CD14-positive monocyte (primary cell): ENCODE measurements at regions not wholly inside any gene's neighbourhood (a gene's known extent, or its start where the extent isn't known, plus 50 kb on each side); places are given as distances from the start of the nearest gene placed in this dataset.
"Not testable (repeated sequence)": the region's sequence is repeated elsewhere in the genome, so short reads cannot be mapped to it uniquely, and the experiment has no call there.

Experiments used
- DNase-seq, 3 donors: peaks; one replicate each; pipeline ENCODE4 v3.0.0-alpha.2; 2011 to 2022
- H2AFZ ChIP-seq: 2 replicates; pipeline ENCODE4 v1.6.0; 2012; ENCODE audit warnings: mild to moderate bottlenecking, low read depth, low read length, inconsistent platforms; ENCODE audit not compliant: insufficient read depth, poor library complexity, severe bottlenecking
- H3K27ac ChIP-seq, 2 donors: 1 replicate in 1 of 2; 2 replicates in 1 of 2; pipeline ENCODE4 v1.5.1; 2012 to 2013; ENCODE audit warnings: low read length in 2 of 2, control low read depth in 1 of 2, inconsistent platforms in 1 of 2, low read depth in 1 of 2, mild to moderate bottlenecking in 1 of 2
- H3K27me3 ChIP-seq, 2 donors: one replicate each; pipeline versions ENCODE4 v1.6.0 to v1.6.1; 2011 to 2013; ENCODE audit warnings: low read length in 2 of 2; ENCODE audit not compliant: control insufficient read depth in 2 of 2, insufficient read depth in 2 of 2
- H3K36me3 ChIP-seq, 2 donors: replicated peaks in 1 of 2; 1 replicate in 1 of 2; 2 replicates in 1 of 2; pipeline versions ENCODE4 v1.5.1 to v1.6.1; 2012 to 2013; ENCODE audit warnings: low read length in 2 of 2, control low read depth in 1 of 2, inconsistent platforms in 1 of 2, mild to moderate bottlenecking in 1 of 2; ENCODE audit not compliant: insufficient read depth in 2 of 2, control insufficient read depth in 1 of 2
- H3K4me1 ChIP-seq, 2 donors: 1 replicate in 1 of 2; 2 replicates in 1 of 2; pipeline versions ENCODE4 v1.5.1 to v1.6.1; 2012 to 2013; ENCODE audit warnings: low read length in 2 of 2, control low read depth in 1 of 2, inconsistent platforms in 1 of 2, mild to moderate bottlenecking in 1 of 2, moderate library complexity in 1 of 2; ENCODE audit not compliant: insufficient read depth in 2 of 2, control insufficient read depth in 1 of 2
- H3K4me2 ChIP-seq: replicated peaks from 2 replicates; pipeline ENCODE3; 2012; ENCODE audit warnings: low read length, moderate library complexity, mild to moderate bottlenecking; ENCODE audit not compliant: poor library complexity, severe bottlenecking; ENCODE audit errors: extremely low read depth
- H3K4me3 ChIP-seq, 3 experiments: fragments of 200-600 bp in 1 of 3; sonication (generic) in 1 of 3; replicated peaks in 1 of 3; 1 replicate in 2 of 3; 2 replicates in 1 of 3; pipeline ENCODE4 v1.5.1; 2011 to 2013; ENCODE audit warnings: low read length in 3 of 3, mild to moderate bottlenecking in 3 of 3, control low read depth in 2 of 3, low read depth in 2 of 3, inconsistent platforms in 1 of 3, moderate library complexity in 1 of 3
- H3K79me2 ChIP-seq: 2 replicates; pipeline ENCODE4 v1.6.0; 2012; ENCODE audit warnings: mild to moderate bottlenecking, control low read depth, inconsistent platforms, low read length, moderate library complexity; ENCODE audit not compliant: insufficient read depth
- H3K9ac ChIP-seq: 2 replicates; pipeline ENCODE4 v1.6.0; 2017; ENCODE audit warnings: low read length, mild to moderate bottlenecking; ENCODE audit not compliant: insufficient read depth, poor library complexity, severe bottlenecking
- H3K9me3 ChIP-seq, 2 donors: replicated peaks in 1 of 2; 1 replicate in 1 of 2; 2 replicates in 1 of 2; pipeline versions ENCODE4 v1.5.1 to v1.6.1; 2012 to 2013; ENCODE audit warnings: low read length in 2 of 2, control low read depth in 1 of 2; ENCODE audit not compliant: control insufficient read depth in 1 of 2, insufficient read depth in 1 of 2
- H4K20me1 ChIP-seq: 2 replicates; pipeline ENCODE4 v1.6.0; 2012; ENCODE audit warnings: mild to moderate bottlenecking, low read length, control low read depth, moderate library complexity; ENCODE audit not compliant: insufficient read depth
- H3K27ac Mint-ChIP-seq, 7 donors: one replicate each; pipeline ENCODE4 v1.8.0; 2020; ENCODE audit warnings: mild to moderate bottlenecking in 7 of 7, mixed read lengths in 7 of 7, moderate library complexity in 6 of 7, inconsistent platforms in 2 of 7
- H3K27me3 Mint-ChIP-seq, 3 donors: one replicate each; pipeline ENCODE4 v1.8.0; 2021 to 2022; ENCODE audit warnings: low read depth in 3 of 3, mild to moderate bottlenecking in 3 of 3, mixed read lengths in 3 of 3, moderate library complexity in 3 of 3, inconsistent platforms in 1 of 3
- H3K36me3 Mint-ChIP-seq, 2 donors: one replicate each; pipeline ENCODE4 v1.8.0; 2020; ENCODE audit warnings: mixed read lengths in 2 of 2, inconsistent platforms in 1 of 2, mild to moderate bottlenecking in 1 of 2
- H3K4me1 Mint-ChIP-seq: one replicate; pipeline ENCODE4 v1.8.0; 2020; ENCODE audit warnings: mild to moderate bottlenecking, mixed read lengths
- H3K4me3 Mint-ChIP-seq, 2 donors: one replicate each; pipeline ENCODE4 v1.8.0; 2020; ENCODE audit warnings: mild to moderate bottlenecking in 2 of 2, mixed read lengths in 2 of 2, moderate library complexity in 1 of 2
- H3K9me3 Mint-ChIP-seq, 7 donors: one replicate each; pipeline ENCODE4 v1.8.0; 2020 to 2022; ENCODE audit warnings: mixed read lengths in 7 of 7, mild to moderate bottlenecking in 6 of 7, moderate library complexity in 6 of 7, inconsistent platforms in 2 of 7
- WGBS: methylation state at CpG from one replicate; pipeline ENCODE4 v1.1.5; 2013; ENCODE audit warnings: missing lambda C conversion rate; ENCODE audit not compliant: insufficient coverage; 5-methylcytosine and 5-hydroxymethylcytosine counted together
- intact Hi-C, 2 donors: fragments of 100-400 bp; cut with micrococcal nuclease; formaldehyde crosslinking; loops; one replicate each; pipeline versions ENCODE4 v1.15.0 to v1.15.1; 2023
- TF ChIP-seq, protein P1 (sequence below): fragments of 200-600 bp; IDR thresholded peaks from one replicate; pipeline ENCODE4 v1.8.0; 2022; ENCODE audit warnings: antibody characterized with exemption, mild to moderate bottlenecking

DNA sequence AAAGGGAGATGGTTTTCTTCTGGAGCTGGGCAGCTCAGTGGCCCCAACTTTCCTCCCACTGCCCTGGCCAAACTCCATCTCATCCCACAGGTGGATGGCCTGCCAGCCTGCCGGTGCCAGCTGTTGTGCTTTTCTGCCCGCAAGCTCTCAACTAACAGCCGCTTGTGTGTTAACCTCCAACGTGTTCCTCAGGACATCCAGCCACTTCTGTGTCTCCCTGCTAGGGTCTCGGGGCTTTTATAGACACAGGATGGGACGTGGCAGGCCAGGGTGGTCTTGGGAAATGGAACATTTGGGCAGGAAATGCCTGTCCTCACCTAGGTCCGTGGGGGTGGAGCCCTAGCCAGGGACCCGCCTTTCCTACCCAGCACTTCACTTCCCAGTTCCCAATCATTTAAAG lies 171.1 kb upstream of the RGS17 start:
- no peaks in the 10 kb centered on the region for H3K79me2 ChIP-seq
- no peak for DNase-seq
- no peak overlapping the region for H2AFZ ChIP-seq
- TF ChIP-seq, protein P1, sequence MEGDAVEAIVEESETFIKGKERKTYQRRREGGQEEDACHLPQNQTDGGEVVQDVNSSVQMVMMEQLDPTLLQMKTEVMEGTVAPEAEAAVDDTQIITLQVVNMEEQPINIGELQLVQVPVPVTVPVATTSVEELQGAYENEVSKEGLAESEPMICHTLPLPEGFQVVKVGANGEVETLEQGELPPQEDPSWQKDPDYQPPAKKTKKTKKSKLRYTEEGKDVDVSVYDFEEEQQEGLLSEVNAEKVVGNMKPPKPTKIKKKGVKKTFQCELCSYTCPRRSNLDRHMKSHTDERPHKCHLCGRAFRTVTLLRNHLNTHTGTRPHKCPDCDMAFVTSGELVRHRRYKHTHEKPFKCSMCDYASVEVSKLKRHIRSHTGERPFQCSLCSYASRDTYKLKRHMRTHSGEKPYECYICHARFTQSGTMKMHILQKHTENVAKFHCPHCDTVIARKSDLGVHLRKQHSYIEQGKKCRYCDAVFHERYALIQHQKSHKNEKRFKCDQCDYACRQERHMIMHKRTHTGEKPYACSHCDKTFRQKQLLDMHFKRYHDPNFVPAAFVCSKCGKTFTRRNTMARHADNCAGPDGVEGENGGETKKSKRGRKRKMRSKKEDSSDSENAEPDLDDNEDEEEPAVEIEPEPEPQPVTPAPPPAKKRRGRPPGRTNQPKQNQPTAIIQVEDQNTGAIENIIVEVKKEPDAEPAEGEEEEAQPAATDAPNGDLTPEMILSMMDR, result no peak
- H3K4me3 ChIP-seq, result no peak overlapping the region
- Mint-ChIP-seq H3K27me3 (no peaks in the 10 kb centered on the region), H3K27ac (no peak overlapping the region), H3K36me3 (no peaks in the 10 kb centered on the region), H3K4me1 (no peaks in the 10 kb centered on the region), H3K9me3 (peaks cover 0 to 9% (median 3%) of the 10 kb centered on the region in 7 donors), H3K4me3 (no peak overlapping the region)
- 87% methylated on average over 6 of the region's 8 CpGs for WGBS
- H3K9ac ChIP-seq, result no peak overlapping the region
- intact Hi-C loops, result no loop called here
- no peaks in the 10 kb centered on the region for H3K36me3 ChIP-seq
- H3K4me1 ChIP-seq, result no peaks in the 10 kb centered on the region
- no peaks in the 10 kb centered on the region for H4K20me1 ChIP-seq
- H3K9me3 ChIP-seq, result peaks cover 8% of the 10 kb centered on the region in 2 donors
- H3K27me3 ChIP-seq, result no peaks in the 10 kb centered on the region
- H3K4me2 ChIP-seq, result no peak overlapping the region
- no peak overlapping the region for H3K27ac ChIP-seq

DNA sequence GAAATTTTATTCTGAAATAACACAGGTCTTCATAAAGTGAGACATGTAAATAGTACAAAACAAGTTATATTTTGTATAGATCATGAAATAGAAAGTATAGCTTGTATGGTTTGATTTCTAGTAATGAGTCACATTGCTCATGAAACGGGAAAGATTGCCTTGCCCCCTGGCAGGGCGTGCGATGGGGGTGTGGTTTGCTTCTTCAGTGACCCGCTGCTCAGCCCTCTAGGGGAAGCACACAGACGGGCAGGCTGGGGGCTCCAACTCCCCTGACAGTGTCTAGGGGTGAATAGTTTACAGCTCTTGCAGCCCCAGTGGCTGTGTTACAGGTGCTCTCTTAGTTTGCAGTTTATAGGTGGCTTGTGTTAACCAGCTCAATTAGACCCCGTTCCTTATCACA lies 170.5 kb upstream of the RGS17 start:
- DNase-seq, result no peak
- Histone ChIP-seq H3K27me3 (no peaks in the 10 kb centered on the region), H4K20me1 (no peaks in the 10 kb centered on the region), H3K4me3 (no peak overlapping the region), H3K9ac (no peak overlapping the region), H3K9me3 (peaks cover 8% of the 10 kb centered on the region in 2 donors), H2AFZ (no peak overlapping the region), H3K36me3 (no peaks in the 10 kb centered on the region), H3K4me2 (no peak overlapping the region), H3K27ac (no peak overlapping the region), H3K4me1 (no peaks in the 10 kb centered on the region), H3K79me2 (no peaks in the 10 kb centered on the region)
- no peak overlapping the region for H3K4me3 Mint-ChIP-seq
- H3K36me3 Mint-ChIP-seq, result no peaks in the 10 kb centered on the region
- peaks cover 0 to 9% (median 3%) of the 10 kb centered on the region in 7 donors for H3K9me3 Mint-ChIP-seq
- 81% methylated on average over 6 of the region's 6 CpGs for WGBS
- H3K27me3 Mint-ChIP-seq, result no peaks in the 10 kb centered on the region
- intact Hi-C loops, result no loop called here
- TF ChIP-seq, protein P1, result no peak
- no peak overlapping the region for H3K27ac Mint-ChIP-seq
- no peaks in the 10 kb centered on the region for H3K4me1 Mint-ChIP-seq

DNA sequence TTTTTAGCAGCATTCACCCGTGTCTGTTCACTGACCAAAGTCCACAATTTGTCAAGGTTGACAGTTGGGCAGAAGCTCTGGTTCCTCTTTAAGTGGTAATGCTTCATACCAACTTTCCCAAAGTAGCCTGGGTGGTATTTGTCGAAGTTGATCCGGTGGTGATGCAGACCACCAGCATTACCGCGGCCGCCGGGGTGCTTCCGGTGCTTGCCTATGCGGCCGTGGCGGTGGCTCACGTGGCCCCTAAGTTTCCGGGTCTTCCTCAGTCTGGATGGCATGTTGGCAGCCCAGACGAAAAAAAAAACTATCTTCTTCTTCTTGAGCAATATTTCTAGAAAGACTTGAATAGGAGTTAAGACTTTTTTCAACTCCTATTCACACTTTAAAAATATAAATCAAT lies 151.4 kb upstream of the RGS17 start:
- DNase-seq, H3K4me2 ChIP-seq, H3K36me3 ChIP-seq, H3K27ac ChIP-seq, H3K27me3 Mint-ChIP-seq, H3K4me1 Mint-ChIP-seq, H3K79me2 ChIP-seq, H3K36me3 Mint-ChIP-seq, H3K4me1 ChIP-seq, H3K27me3 ChIP-seq, H3K4me3 Mint-ChIP-seq, H3K9ac ChIP-seq, H3K4me3 ChIP-seq, H3K9me3 Mint-ChIP-seq, H3K27ac Mint-ChIP-seq, H2AFZ ChIP-seq, H4K20me1 ChIP-seq, intact Hi-C loops, H3K9me3 ChIP-seq: not testable (repeated sequence)
- WGBS, result 98% methylated on average over 8 of the region's 14 CpGs
